ENCODE measurements at regions not wholly inside any gene's neighbourhood (a gene's known extent, or its start where the extent isn't known, plus 50 kb on each side); places are given as distances from the start of the nearest gene placed in this dataset.

- no peak for TF ChIP-seq CTCF (IDR thresholded peaks at IDR 0.05)
- intact Hi-C loops (cut with DNase I; ENCODE audit: low total_unique reads), result no loop called here
- Histone ChIP-seq H3K4me3 (no peak overlapping the region), H3K27ac (no peak overlapping the region), H3K4me1 (no peaks in the 10 kb centered on the region), H3K27me3 (peaks cover 0 to 20% of the 10 kb centered on the region in 2 donors), H3K9me3 (no peaks in the 10 kb centered on the region), H3K36me3 (no peaks in the 10 kb centered on the region)
- no peak for DNase-seq
These were observed 127.8 kb upstream of the MVB12B start for GRCh38 chr9:126198854-126199253.

- DNase-seq, result no peak
- TF ChIP-seq CTCF (IDR thresholded peaks at IDR 0.05), result no peak
- Histone ChIP-seq H3K4me3 (no peak overlapping the region), H3K9me3 (no peaks in the 10 kb centered on the region), H3K27me3 (peaks cover 0 to 57% of the 10 kb centered on the region in 2 donors), H3K4me1 (no peaks in the 10 kb centered on the region), H3K27ac (no peak overlapping the region), H3K36me3 (no peaks in the 10 kb centered on the region)
- intact Hi-C loops (cut with DNase I; ENCODE audit: low total_unique reads), result no loop called here
These were observed 123.3 kb upstream of the MVB12B start for GRCh38 chr9:126203313-126203712.

GRCh38 chr9:126204197-126204596 lies 122.4 kb upstream of the MVB12B start:
- no peak overlapping the region for H3K27ac ChIP-seq
- DNase-seq, result no peak
- no peaks in the 10 kb centered on the region for H3K9me3 ChIP-seq
- TF ChIP-seq CTCF (IDR thresholded peaks at IDR 0.05), result no peak
- H3K4me1 ChIP-seq, result no peaks in the 10 kb centered on the region
- no peak overlapping the region for H3K4me3 ChIP-seq
- H3K36me3 ChIP-seq, result no peaks in the 10 kb centered on the region
- H3K27me3 ChIP-seq, result peaks cover 0 to 58% of the 10 kb centered on the region in 2 donors
- intact Hi-C loops (cut with DNase I; ENCODE audit: low total_unique reads), result no loop called here

GRCh38 chr9:126204708-126205225 lies 121.9 kb upstream of the MVB12B start:
- no peak for TF ChIP-seq CTCF (IDR thresholded peaks at IDR 0.05)
- no peak for DNase-seq
- no peak overlapping the region for H3K4me3 ChIP-seq
- H3K36me3 ChIP-seq, result no peaks in the 10 kb centered on the region
- H3K27me3 ChIP-seq, result peaks cover 0 to 58% of the 10 kb centered on the region in 2 donors
- no peaks in the 10 kb centered on the region for H3K4me1 ChIP-seq
- intact Hi-C loops (cut with DNase I; ENCODE audit: low total_unique reads), result no loop called here
- no peak overlapping the region for H3K27ac ChIP-seq
- no peaks in the 10 kb centered on the region for H3K9me3 ChIP-seq

GRCh38 chr9:126205265-126205664 lies 121.4 kb upstream of the MVB12B start:
- no peak for DNase-seq
- Histone ChIP-seq H3K4me3 (no peak overlapping the region), H3K27ac (no peak overlapping the region), H3K27me3 (peaks cover 0 to 55% of the 10 kb centered on the region in 2 donors), H3K9me3 (no peaks in the 10 kb centered on the region), H3K36me3 (no peaks in the 10 kb centered on the region), H3K4me1 (no peaks in the 10 kb centered on the region)
- TF ChIP-seq CTCF (IDR thresholded peaks at IDR 0.05), result no peak
- intact Hi-C loops (cut with DNase I; ENCODE audit: low total_unique reads), result no loop called here

Data from tibial artery (tissue), 4 donors.